Astrocyte (in vitro differentiated cells and primary cell): ENCODE measurements at regions not wholly inside any gene's neighbourhood (a gene's known extent, or its start where the extent isn't known, plus 50 kb on each side); places are given as distances from the start of the nearest gene placed in this dataset.

ENCODE experiments used
- CTCF ChIP-seq: IDR thresholded peaks from 2 replicates; pipeline ENCODE4 v1.5.1; 2011; ENCODE audit warnings: low read depth, mild to moderate bottlenecking, inconsistent platforms, low read length, moderate library complexity; ENCODE audit not compliant: insufficient read depth
- EZH2 ChIP-seq: IDR thresholded peaks from 2 replicates; pipeline ENCODE4 v1.6.1; 2012; ENCODE audit warnings: mild to moderate bottlenecking, low read length, inconsistent platforms; ENCODE audit not compliant: insufficient read depth

GRCh38 chr2:3051266-3051665, 326.4 kb downstream of the EIPR1 start:
- TF ChIP-seq CTCF (no peak), EZH2 (no peak)
